NCI-H82 treated with DMSO at 0.1 percent for 48 hours (cell line): ENCODE measurements at regions not wholly inside any gene's neighbourhood (a gene's known extent, or its start where the extent isn't known, plus 50 kb on each side); places are given as distances from the start of the nearest gene placed in this dataset.
"Not testable (repeated sequence)": the region's sequence is repeated elsewhere in the genome, so short reads cannot be mapped to it uniquely, and the experiment has no call there.

ENCODE experiments used
- DNase-seq: peaks from one replicate; lab custom pipeline; 2025; ENCODE audit not compliant: unreplicated experiment; lab: John Stamatoyannopoulos, UW

- DNase-seq: no peak
Observed at GRCh38 chr1:220942278-220942677, 63.0 kb downstream of the HLX start.

- DNase-seq: not testable (repeated sequence)
Observed at GRCh38 chr1:220942914-220943313, 63.7 kb downstream of the HLX start.

- DNase-seq: no peak
Observed at GRCh38 chr1:220943319-220943996, 64.2 kb downstream of the HLX start.

- DNase-seq: no peak
Observed at GRCh38 chr1:220950576-220950975, 71.3 kb downstream of the HLX start.

- no peak for DNase-seq
Observed at GRCh38 chr1:220952961-220953643, 73.9 kb downstream of the HLX start.

- no peak for DNase-seq
Observed at GRCh38 chr1:220954321-220955075, 75.3 kb downstream of the HLX start.

GRCh38 chr1:220955116-220955515 is 75.9 kb downstream of the HLX start:
- no peak for DNase-seq

GRCh38 chr1:220956501-220957232 is 77.4 kb downstream of the HLX start:
- DNase-seq: no peak

- no peak for DNase-seq
Observed at GRCh38 chr1:220957233-220957605, 78.0 kb downstream of the HLX start.

- DNase-seq: no peak
Observed at GRCh38 chr1:220958234-220958633, 79.0 kb downstream of the HLX start.

GRCh38 chr1:220962031-220962751 is 82.9 kb downstream of the HLX start:
- DNase-seq: no peak

- DNase-seq: peak; percentile 81
Observed at GRCh38 chr1:220966041-220966440, 86.8 kb downstream of the HLX start.

- DNase-seq: no peak
Observed at GRCh38 chr1:220966473-220966872, 87.2 kb downstream of the HLX start.

- DNase-seq: peak; percentile 56
Observed at GRCh38 chr1:220966881-220967611, 87.8 kb downstream of the HLX start.

GRCh38 chr1:220967911-220968310 is 88.7 kb downstream of the HLX start:
- no peak for DNase-seq

GRCh38 chr1:220969281-220969680 is 90.0 kb downstream of the HLX start:
- DNase-seq: not testable (repeated sequence)

GRCh38 chr1:220970311-220970710 is 91.1 kb downstream of the HLX start:
- DNase-seq: no peak

GRCh38 chr1:220971221-220971620 is 92.0 kb downstream of the HLX start:
- DNase-seq: no peak

- DNase-seq: no peak
Observed at GRCh38 chr1:220974431-220974830, 95.2 kb downstream of the HLX start.

- no peak for DNase-seq
Observed at GRCh38 chr1:220976390-220976789, 97.1 kb downstream of the HLX start.
